GM23338 (cell line): ENCODE measurements at regions not wholly inside any gene's neighbourhood (a gene's known extent, or its start where the extent isn't known, plus 50 kb on each side); places are given as distances from the start of the nearest gene placed in this dataset.

Experiments
- CREB1 ChIP-seq: fragments of 250-450 bp; sonication (Bioruptor Pico); IDR thresholded peaks from 2 replicates; pipeline ENCODE4 v1.5.0; 2020; ENCODE audit warnings: low read depth, mild to moderate bottlenecking, moderate library complexity
- EZH2 ChIP-seq: fragments of 200-600 bp; sonication (generic); IDR thresholded peaks from one replicate; pipeline ENCODE4 v1.8.0; 2017; ENCODE audit warnings: antibody characterized with exemption, mild to moderate bottlenecking, low read depth; ENCODE audit not compliant: unreplicated experiment
- EZH2phosphoT487 ChIP-seq: fragments of 200-600 bp; sonication (generic); IDR thresholded peaks from one replicate; pipeline ENCODE4 v1.8.1; 2018; ENCODE audit warnings: antibody characterized with exemption; ENCODE audit not compliant: unreplicated experiment
- POLR2AphosphoS5 ChIP-seq: IDR thresholded peaks from 2 replicates; pipeline ENCODE4 v1.6.1; 2016; ENCODE audit warnings: antibody characterized with exemption, low read depth
- TF ChIP-seq, protein P1 (sequence below), 2 experiments: fragments of 200-600 bp in 1 of 2; sonication (generic) in 1 of 2; conservative IDR thresholded peaks; 2 replicates each; pipeline versions ENCODE4 v1.5.1 to v1.6.1; 2016 to 2017; ENCODE audit warnings: antibody characterized with exemption in 2 of 2, low read depth in 2 of 2, mild to moderate bottlenecking in 2 of 2, moderate library complexity in 1 of 2

DNA sequence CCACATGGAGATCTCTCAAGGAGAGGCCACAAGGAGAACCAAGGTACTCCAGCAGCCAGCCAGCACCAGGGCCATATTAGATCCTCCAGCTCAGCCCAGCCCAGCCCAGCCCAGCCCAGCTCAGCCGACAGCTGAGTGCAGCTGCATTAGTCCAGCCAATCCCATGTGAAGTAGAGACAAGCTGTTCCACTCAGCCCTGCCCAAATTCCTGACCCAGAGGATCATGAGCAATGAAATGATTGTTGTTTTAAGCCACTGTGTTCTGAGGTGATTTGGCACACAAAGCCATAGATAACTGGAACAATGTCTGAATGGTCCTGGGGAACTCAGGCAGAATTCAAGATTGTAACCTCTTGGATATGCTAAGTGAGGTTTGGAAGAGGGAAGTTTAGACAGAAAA, 59.5 kb upstream of the BMP2 start:
- TF ChIP-seq, protein P1, sequence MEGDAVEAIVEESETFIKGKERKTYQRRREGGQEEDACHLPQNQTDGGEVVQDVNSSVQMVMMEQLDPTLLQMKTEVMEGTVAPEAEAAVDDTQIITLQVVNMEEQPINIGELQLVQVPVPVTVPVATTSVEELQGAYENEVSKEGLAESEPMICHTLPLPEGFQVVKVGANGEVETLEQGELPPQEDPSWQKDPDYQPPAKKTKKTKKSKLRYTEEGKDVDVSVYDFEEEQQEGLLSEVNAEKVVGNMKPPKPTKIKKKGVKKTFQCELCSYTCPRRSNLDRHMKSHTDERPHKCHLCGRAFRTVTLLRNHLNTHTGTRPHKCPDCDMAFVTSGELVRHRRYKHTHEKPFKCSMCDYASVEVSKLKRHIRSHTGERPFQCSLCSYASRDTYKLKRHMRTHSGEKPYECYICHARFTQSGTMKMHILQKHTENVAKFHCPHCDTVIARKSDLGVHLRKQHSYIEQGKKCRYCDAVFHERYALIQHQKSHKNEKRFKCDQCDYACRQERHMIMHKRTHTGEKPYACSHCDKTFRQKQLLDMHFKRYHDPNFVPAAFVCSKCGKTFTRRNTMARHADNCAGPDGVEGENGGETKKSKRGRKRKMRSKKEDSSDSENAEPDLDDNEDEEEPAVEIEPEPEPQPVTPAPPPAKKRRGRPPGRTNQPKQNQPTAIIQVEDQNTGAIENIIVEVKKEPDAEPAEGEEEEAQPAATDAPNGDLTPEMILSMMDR (conservative IDR thresholded peaks at IDR 0.05; ENCODE audit: low read depth in 2 of 2) = no peak
- no peak for TF ChIP-seq POLR2AphosphoS5
- TF ChIP-seq EZH2 = no peak
- TF ChIP-seq CREB1 (CRISPR knock-in tag) = no peak
- TF ChIP-seq EZH2phosphoT487 = no peak
